ENCODE measurements at regions not wholly inside any gene's neighbourhood (a gene's known extent, or its start where the extent isn't known, plus 50 kb on each side); places are given as distances from the start of the nearest gene placed in this dataset.
"Not testable (repeated sequence)": the region's sequence is repeated elsewhere in the genome, so short reads cannot be mapped to it uniquely, and the experiment has no call there.

DNA sequence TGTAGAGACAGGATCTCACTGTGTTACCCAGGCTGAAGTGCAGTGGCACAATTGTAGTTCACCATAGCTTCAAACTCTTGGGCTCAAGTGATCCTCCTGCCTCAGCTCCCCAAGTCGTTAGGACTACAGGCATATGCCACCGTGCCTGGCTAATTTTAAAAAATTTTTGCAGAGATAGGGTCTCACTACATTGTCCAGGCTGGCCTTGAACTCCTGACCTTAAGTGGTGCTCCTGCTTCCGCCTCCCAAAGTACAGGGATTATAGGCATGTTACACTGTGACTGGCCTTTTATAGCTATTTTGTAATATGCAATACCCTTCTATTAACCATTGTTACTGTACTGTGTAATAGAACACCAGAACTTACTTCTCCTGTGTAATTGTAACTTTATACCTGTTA is 139.3 kb upstream of the ZNF267 start:
- no peak overlapping the region for H3K4me3 Mint-ChIP-seq
- H3K4me1 Mint-ChIP-seq (ENCODE audit: low read depth), result no peaks in the 10 kb centered on the region
- DNase-seq (ENCODE audit: low spot score), result no peak
- H3K36me3 Mint-ChIP-seq (ENCODE audit: low read depth), result peaks cover 84% of the 10 kb centered on the region
- peaks cover 80% of the 10 kb centered on the region for H3K9me3 Mint-ChIP-seq
- no peaks in the 10 kb centered on the region for H3K27me3 Mint-ChIP-seq (ENCODE audit: low read depth)
- H3K27ac Mint-ChIP-seq, result no peak overlapping the region

DNA sequence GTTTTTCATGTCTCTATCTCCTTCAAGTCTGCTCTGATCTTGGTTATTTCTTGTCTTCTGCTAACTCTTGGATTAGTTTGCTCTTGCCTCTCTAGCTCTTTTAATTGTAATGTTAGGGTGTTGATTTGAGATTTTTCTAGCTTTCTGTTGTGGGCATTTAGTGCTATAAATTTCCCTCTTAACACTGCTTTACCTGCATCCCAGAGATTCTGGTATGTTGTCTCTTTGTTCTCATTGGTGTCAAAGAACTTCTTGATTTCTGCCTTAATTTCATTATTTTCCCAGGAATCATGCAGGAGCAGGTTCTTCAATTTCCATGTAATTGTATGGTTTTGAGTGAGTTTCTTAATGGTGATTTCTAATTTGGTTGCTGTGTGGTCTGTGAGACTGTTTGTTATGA is 128.5 kb upstream of the ZNF267 start:
- H3K4me1 Mint-ChIP-seq (ENCODE audit: low read depth); H3K27ac Mint-ChIP-seq; H3K27me3 Mint-ChIP-seq (ENCODE audit: low read depth); H3K4me3 Mint-ChIP-seq; DNase-seq (ENCODE audit: low spot score): not testable (repeated sequence)
- Mint-ChIP-seq H3K9me3 (peaks cover 88% of the 10 kb centered on the region), H3K36me3 (ENCODE audit: low read depth) (peaks cover 92% of the 10 kb centered on the region)

DNA sequence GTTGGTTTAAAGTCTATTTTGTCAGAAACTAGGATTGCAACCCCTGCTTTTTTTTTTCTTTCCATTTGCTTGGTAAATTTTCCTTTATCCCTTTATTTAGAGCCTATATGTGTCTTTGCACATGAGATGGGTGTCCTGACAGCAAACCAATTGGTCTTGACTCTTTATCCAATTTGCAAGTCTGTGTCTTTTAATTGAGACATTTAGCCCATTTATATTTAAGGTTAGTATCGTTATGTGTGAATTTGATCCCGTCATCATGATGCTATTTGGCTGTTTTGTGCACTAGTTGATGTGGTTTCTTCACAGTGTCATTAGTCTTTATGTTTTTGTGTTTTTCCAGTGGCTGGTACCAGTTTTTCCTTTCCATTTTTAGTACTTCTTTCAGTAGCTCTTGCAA is 127.7 kb upstream of the ZNF267 start:
- peaks cover 90% of the 10 kb centered on the region for H3K36me3 Mint-ChIP-seq (ENCODE audit: low read depth)
- H3K4me3 Mint-ChIP-seq, result no peak overlapping the region
- no peak overlapping the region for H3K27ac Mint-ChIP-seq
- peaks cover 88% of the 10 kb centered on the region for H3K9me3 Mint-ChIP-seq
- DNase-seq (ENCODE audit: low spot score), result no peak
- H3K27me3 Mint-ChIP-seq (ENCODE audit: low read depth), result no peaks in the 10 kb centered on the region
- H3K4me1 Mint-ChIP-seq (ENCODE audit: low read depth), result no peaks in the 10 kb centered on the region

DNA sequence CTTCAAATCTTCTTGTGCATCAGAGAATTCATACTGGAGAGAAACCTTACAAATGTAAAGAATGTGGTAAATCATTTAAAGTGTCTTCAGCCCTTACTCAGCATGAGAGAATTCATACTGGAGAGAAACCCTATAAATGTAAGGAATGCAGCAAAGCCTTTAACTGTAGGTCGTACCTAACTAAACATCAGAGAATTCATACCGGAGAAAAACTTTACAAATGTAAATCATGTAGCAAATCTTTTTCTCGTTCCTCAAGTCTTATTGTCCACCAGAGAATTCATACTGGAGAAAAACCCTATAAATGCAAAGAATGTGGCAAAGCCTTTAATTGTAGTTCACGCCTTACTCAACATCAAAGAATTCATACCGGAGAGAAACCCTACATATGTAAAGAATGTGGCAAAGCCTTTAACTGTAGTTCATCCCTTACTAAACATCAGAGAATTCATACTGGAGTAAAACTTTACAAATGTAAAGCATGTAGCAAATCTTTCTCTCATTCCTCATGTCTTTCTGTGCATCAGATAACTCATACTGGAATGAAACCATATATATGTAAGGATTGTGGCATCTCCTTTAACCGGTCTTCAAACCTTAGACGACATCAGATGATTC is 118.5 kb upstream of the ZNF267 start:
- Mint-ChIP-seq H3K9me3 (peaks cover 79% of the 10 kb centered on the region), H3K27ac (no peak overlapping the region), H3K4me1 (ENCODE audit: low read depth) (no peaks in the 10 kb centered on the region), H3K27me3 (ENCODE audit: low read depth) (no peaks in the 10 kb centered on the region), H3K4me3 (no peak overlapping the region), H3K36me3 (ENCODE audit: low read depth) (peaks cover 74% of the 10 kb centered on the region)
- no peak for DNase-seq (ENCODE audit: low spot score)

GRCh38 chr16:31764103-31764502 is 109.5 kb upstream of the ZNF267 start:
- H3K27ac Mint-ChIP-seq, result no peak overlapping the region
- no peak for DNase-seq (ENCODE audit: low spot score)
- no peaks in the 10 kb centered on the region for H3K27me3 Mint-ChIP-seq (ENCODE audit: low read depth)
- H3K4me1 Mint-ChIP-seq (ENCODE audit: low read depth), result no peaks in the 10 kb centered on the region
- peaks cover 15% of the 10 kb centered on the region for H3K36me3 Mint-ChIP-seq (ENCODE audit: low read depth)
- peaks cover 62% of the 10 kb centered on the region for H3K9me3 Mint-ChIP-seq
- no peak overlapping the region for H3K4me3 Mint-ChIP-seq

- Mint-ChIP-seq H3K4me3 (no peak overlapping the region), H3K27me3 (ENCODE audit: low read depth) (no peaks in the 10 kb centered on the region), H3K36me3 (ENCODE audit: low read depth) (peaks cover 6% of the 10 kb centered on the region), H3K27ac (no peak overlapping the region), H3K4me1 (ENCODE audit: low read depth) (no peaks in the 10 kb centered on the region), H3K9me3 (peaks cover 62% of the 10 kb centered on the region)
- no peak for DNase-seq (ENCODE audit: low spot score)
Observed at GRCh38 chr16:31767267-31767666, 106.3 kb upstream of the ZNF267 start.

DNA sequence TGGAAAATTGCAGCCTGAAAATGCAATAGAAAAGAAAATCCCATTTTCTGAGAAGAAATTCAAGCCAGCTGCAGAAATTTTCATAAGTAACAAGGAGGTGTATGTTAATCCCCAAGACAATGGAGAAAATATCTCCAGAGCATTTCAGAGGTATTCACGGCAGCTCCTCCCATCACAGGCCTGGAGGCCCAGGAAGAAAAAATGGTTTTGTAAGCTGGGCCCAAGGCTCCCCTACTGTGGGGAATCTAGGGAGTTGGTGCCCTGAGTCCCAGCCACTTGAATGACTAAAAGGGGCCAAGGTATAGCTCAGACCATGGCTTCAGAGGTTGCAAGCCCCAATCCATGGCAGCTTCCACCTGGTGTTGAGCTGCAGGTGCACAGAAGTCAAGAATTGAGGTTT is 93.3 kb upstream of the ZNF267 start:
- H3K36me3 Mint-ChIP-seq (ENCODE audit: low read depth), result no peaks in the 10 kb centered on the region

DNA sequence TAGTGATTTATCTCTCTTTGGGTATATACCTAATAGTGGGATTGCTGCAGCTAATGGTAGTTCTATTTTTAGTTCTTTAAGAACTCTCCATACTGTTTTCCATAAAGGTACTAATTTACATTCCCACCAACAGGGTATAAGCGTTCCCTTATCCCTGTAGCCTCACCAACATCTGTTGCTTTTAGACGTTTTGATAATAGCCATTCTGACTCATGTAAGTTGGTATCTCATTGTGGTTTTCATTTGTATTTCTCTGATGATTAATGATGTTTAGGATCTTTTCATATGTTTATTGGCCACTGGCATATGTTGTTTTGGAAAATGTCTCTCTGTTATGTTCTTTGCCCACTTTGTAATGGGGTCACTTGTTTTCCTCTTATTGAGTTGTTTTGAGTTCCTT is 88.5 kb upstream of the ZNF267 start:
- Mint-ChIP-seq H3K27ac (no peak overlapping the region), H3K27me3 (ENCODE audit: low read depth) (no peaks in the 10 kb centered on the region), H3K4me1 (ENCODE audit: low read depth) (no peaks in the 10 kb centered on the region), H3K36me3 (ENCODE audit: low read depth) (no peaks in the 10 kb centered on the region), H3K4me3 (no peak overlapping the region), H3K9me3 (peaks cover 66% of the 10 kb centered on the region)
- DNase-seq (ENCODE audit: low spot score), result no peak

More for the DNA sequence above, 93.3 kb upstream of the ZNF267 start:
- H3K4me3 Mint-ChIP-seq, result no peak overlapping the region
- no peak overlapping the region for H3K27ac Mint-ChIP-seq
- peaks cover 69% of the 10 kb centered on the region for H3K9me3 Mint-ChIP-seq
- H3K27me3 Mint-ChIP-seq (ENCODE audit: low read depth), result no peaks in the 10 kb centered on the region
- no peaks in the 10 kb centered on the region for H3K4me1 Mint-ChIP-seq (ENCODE audit: low read depth)
- DNase-seq (ENCODE audit: low spot score), result no peak

GRCh38 chr16:31807086-31807485 is 66.5 kb upstream of the ZNF267 start:
- no peak for DNase-seq (ENCODE audit: low spot score)
- no peak overlapping the region for H3K4me3 Mint-ChIP-seq
- no peaks in the 10 kb centered on the region for H3K36me3 Mint-ChIP-seq (ENCODE audit: low read depth)
- H3K27ac Mint-ChIP-seq, result no peak overlapping the region
- no peaks in the 10 kb centered on the region for H3K27me3 Mint-ChIP-seq (ENCODE audit: low read depth)
- H3K9me3 Mint-ChIP-seq, result peaks cover 4% of the 10 kb centered on the region
- H3K4me1 Mint-ChIP-seq (ENCODE audit: low read depth), result no peaks in the 10 kb centered on the region

GRCh38 chr16:31810863-31811262 is 62.7 kb upstream of the ZNF267 start:
- Mint-ChIP-seq H3K36me3 (ENCODE audit: low read depth) (no peaks in the 10 kb centered on the region), H3K9me3 (peaks cover 6% of the 10 kb centered on the region), H3K4me1 (ENCODE audit: low read depth) (no peaks in the 10 kb centered on the region), H3K4me3 (no peak overlapping the region), H3K27me3 (ENCODE audit: low read depth) (no peaks in the 10 kb centered on the region), H3K27ac (no peak overlapping the region)
- DNase-seq (ENCODE audit: low spot score), result no peak

DNA sequence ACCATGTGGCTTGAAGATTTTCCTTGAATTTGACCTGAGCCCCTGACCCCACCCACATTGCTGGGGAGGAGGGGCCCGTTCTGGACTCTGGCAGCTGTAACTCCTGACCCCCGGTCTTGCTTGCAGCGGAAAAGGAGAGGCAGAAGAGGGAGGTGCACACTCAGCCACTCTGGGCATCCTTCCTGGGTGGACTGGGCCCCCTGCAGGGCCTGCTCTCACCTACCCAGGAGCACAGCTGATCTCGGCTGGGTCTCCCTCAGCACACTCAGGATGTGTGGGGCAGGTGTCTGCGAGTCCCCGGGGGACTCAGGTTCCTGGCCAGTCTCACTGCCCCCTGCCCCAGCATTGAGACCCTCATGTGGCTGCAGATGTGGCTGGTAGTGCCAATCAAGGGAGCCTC is 57.5 kb upstream of the ZNF267 start:
- DNase-seq (ENCODE audit: low spot score); H3K27me3 Mint-ChIP-seq (ENCODE audit: low read depth); H3K27ac Mint-ChIP-seq; H3K4me3 Mint-ChIP-seq; H3K36me3 Mint-ChIP-seq (ENCODE audit: low read depth); H3K4me1 Mint-ChIP-seq (ENCODE audit: low read depth): not testable (repeated sequence)
- peaks cover 11% of the 10 kb centered on the region for H3K9me3 Mint-ChIP-seq

DNA sequence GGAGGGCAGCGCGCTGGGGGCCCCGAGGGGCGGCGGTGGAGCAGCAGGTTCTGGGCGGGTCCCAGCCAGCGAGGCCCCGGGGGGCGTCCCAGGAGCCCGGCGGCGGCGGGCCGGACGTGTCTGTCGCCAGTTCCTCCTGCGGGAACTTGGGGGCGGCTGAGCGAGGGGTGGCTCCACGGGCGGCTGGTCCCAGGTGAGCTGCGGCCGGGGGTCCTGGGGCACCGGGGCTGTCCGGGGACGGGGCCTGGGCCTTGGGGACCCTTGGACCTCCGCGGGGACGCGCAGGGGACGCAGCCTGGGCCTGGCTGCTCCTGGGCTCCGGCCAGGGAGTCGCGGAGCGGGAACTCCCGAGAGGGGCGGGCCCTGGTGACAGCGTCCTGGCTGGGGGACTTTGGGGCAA is 54.2 kb upstream of the ZNF267 start:
- no peaks in the 10 kb centered on the region for H3K4me1 Mint-ChIP-seq (ENCODE audit: low read depth)
- no peaks in the 10 kb centered on the region for H3K27me3 Mint-ChIP-seq (ENCODE audit: low read depth)
- H3K27ac Mint-ChIP-seq, result no peak overlapping the region
- peaks cover 18% of the 10 kb centered on the region for H3K9me3 Mint-ChIP-seq
- DNase-seq (ENCODE audit: low spot score), result no peak
- no peak overlapping the region for H3K4me3 Mint-ChIP-seq
- H3K36me3 Mint-ChIP-seq (ENCODE audit: low read depth), result no peaks in the 10 kb centered on the region

GRCh38 chr16:31819948-31820347 is 53.7 kb upstream of the ZNF267 start:
- H3K9me3 Mint-ChIP-seq, result peaks cover 22% of the 10 kb centered on the region
- no peak for DNase-seq (ENCODE audit: low spot score)
- no peak overlapping the region for H3K27ac Mint-ChIP-seq
- no peaks in the 10 kb centered on the region for H3K27me3 Mint-ChIP-seq (ENCODE audit: low read depth)
- H3K36me3 Mint-ChIP-seq (ENCODE audit: low read depth), result no peaks in the 10 kb centered on the region
- H3K4me1 Mint-ChIP-seq (ENCODE audit: low read depth), result no peaks in the 10 kb centered on the region
- H3K4me3 Mint-ChIP-seq, result no peak overlapping the region

All from T-helper 2 cell treated with Interferon-gamma antibody and Interleukin-4, amounts not matched to agents 5 μg/mL and 100 μg/mL, for 36 hours (primary cell).